Tibial nerve (tissue), 4 donors: ENCODE measurements at regions not wholly inside any gene's neighbourhood (a gene's known extent, or its start where the extent isn't known, plus 50 kb on each side); places are given as distances from the start of the nearest gene placed in this dataset.
"Not testable (repeated sequence)": the region's sequence is repeated elsewhere in the genome, so short reads cannot be mapped to it uniquely, and the experiment has no call there.

Experiments
- DNase-seq, 2 donors: peaks; one replicate each; pipeline ENCODE4 v3.0.0-alpha.2; 2019; ENCODE audit warnings: low spot score in 2 of 2
- H3K27ac ChIP-seq, 4 donors: fragments of 200-600 bp; sonication (generic) in 3 of 4; one replicate each; pipeline ENCODE4 v1.5.1; 2017 to 2019; ENCODE audit warnings: mild to moderate bottlenecking in 1 of 4
- H3K27me3 ChIP-seq, 2 donors: fragments of 200-600 bp; sonication (generic) in 1 of 2; one replicate each; pipeline versions ENCODE4 v1.5.1 to v1.6.0; 2017 to 2019
- H3K36me3 ChIP-seq, 3 donors: fragments of 200-600 bp; sonication (generic); one replicate each; pipeline ENCODE4 v1.5.1; 2018 to 2019
- H3K4me1 ChIP-seq, 4 donors: fragments of 200-600 bp; sonication (generic) in 3 of 4; one replicate each; pipeline ENCODE4 v1.5.1; 2017 to 2019
- H3K4me3 ChIP-seq, 4 donors: fragments of 200-600 bp; sonication (generic) in 3 of 4; one replicate each; pipeline ENCODE4 v1.5.1; 2017 to 2019; ENCODE audit warnings: mild to moderate bottlenecking in 1 of 4, moderate library complexity in 1 of 4
- H3K9me3 ChIP-seq, 4 donors: fragments of 200-600 bp; sonication (generic) in 3 of 4; one replicate each; pipeline ENCODE4 v1.5.1; 2017 to 2019
- WGBS, 2 donors: methylation state at CpG; one replicate each; pipeline ENCODE4 v1.1.5; 2018; 5-methylcytosine and 5-hydroxymethylcytosine counted together

DNA sequence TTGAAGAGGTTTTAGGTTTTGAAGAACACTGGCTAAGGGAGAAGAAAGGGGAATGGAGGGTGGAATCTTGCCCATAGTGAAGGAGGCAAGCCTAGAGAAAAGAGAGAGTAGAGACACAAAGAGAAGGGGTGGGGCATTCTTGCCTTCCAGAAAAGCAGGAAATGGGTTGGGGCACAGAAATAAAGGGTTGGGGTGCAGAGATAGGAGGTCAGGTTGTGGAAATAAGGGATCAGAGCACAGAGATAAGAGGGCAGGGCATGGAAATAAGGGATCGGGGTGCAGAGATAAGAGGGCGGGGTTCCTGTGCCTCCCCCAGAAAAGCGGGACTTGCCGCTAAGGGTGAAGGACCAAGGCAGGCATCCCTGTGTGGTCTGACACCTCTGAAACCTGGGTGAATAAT is 69.9 kb downstream of the ALG1L2 start:
- WGBS, 2 donors, result 95 to 96% methylated on average over 4 of the region's 4 CpGs
- not testable (repeated sequence) for DNase-seq, H3K36me3 ChIP-seq, H3K4me1 ChIP-seq, H3K27ac ChIP-seq, H3K27me3 ChIP-seq, H3K9me3 ChIP-seq, H3K4me3 ChIP-seq

DNA sequence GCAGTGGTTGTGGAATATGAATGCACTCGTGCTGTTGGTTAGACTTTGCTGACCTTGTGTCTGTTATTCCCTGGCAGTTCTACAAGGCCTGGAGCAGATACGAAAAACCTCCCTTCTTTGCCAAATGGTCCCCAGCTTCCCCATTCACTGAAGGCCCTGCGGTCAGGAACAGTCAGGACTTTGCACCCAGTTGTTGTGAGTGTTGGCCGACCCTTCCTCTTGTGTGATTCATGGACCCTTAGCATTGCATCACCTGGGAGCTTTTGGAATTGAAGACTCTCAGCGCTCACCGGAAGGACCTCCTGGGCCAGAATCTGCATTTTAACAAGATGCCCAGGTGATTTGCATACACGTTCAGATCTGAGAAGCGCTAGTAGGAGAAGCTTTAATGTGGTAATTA is 71.6 kb downstream of the ALG1L2 start:
- WGBS, 2 donors, result 69 to 77% methylated on average over 8 of the region's 8 CpGs
- H3K4me1 ChIP-seq, H3K27me3 ChIP-seq, H3K36me3 ChIP-seq, H3K27ac ChIP-seq, H3K4me3 ChIP-seq, H3K9me3 ChIP-seq, DNase-seq: not testable (repeated sequence)

DNA sequence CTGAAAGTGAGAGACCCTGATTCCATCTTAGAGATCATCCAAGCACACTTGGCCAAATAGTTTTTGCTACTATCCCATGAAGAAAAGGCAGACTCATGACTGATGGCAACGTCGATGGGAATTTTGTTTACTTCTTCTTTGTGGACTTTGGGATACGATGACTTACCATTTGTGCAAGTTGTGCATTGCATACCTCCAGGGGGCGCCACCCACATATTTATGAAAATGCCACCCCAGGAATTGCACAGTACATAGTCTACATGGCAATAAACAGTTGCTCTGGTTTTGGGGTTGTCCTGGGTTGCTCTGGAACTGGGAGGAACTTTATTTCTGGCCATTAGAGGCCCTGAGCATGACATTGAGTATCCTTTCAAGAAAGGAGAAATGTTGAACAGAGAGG is 73.8 kb downstream of the ALG1L2 start:
- 0% methylated on average over 1 of the region's 4 CpGs; no CpG with 5 or more reads in 1 of the 2 donors for WGBS, 2 donors
- H3K27me3 ChIP-seq, H3K4me3 ChIP-seq, DNase-seq, H3K27ac ChIP-seq, H3K36me3 ChIP-seq, H3K9me3 ChIP-seq, H3K4me1 ChIP-seq: not testable (repeated sequence)

DNA sequence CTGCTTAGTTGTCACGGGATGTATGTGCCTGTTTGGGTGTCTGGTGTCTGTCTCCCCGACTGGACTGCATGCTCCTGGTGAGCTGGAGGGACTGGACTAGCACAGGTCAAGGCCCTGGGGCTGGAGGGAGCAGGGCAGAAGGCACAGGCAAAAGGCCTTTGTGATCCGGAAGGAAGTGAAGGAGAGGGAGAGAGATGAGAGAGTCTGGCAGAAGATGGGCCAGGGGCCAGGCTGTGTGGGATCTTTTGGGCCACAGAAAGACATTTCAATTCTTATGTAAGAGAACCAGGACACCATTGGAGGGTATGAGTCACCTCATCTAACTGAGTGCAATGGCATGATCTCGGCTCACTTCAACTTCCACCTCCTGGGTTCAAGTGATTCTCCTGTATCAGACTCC is 85.2 kb downstream of the ALG1L2 start:
- not testable (repeated sequence) for H3K4me3 ChIP-seq, H3K9me3 ChIP-seq, H3K27ac ChIP-seq, H3K4me1 ChIP-seq, H3K36me3 ChIP-seq, H3K27me3 ChIP-seq, DNase-seq
- 60 to 62% methylated on average over 3 of the region's 4 CpGs for WGBS, 2 donors

DNA sequence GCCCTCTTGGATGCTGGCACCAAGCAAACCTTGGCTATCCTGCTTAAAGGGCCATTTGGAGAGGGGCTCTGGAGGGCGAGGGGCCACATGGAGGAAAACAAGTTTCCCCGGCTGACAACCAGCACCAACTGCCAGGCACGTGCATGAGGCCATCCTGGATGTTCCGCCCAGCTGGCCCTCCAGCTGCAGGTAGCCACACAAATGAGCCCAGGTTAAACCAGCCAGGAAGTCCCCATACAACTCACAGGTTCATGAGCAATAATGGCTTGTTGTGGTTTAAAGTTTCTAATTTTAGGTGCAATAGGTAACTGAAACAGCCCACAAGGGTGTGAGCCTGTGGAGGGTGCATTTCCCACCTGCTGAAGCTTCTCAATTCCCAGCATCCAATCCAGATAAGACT is 93.6 kb downstream of the ALG1L2 start:
- H3K4me1 ChIP-seq, H3K4me3 ChIP-seq, DNase-seq, H3K27ac ChIP-seq, H3K9me3 ChIP-seq, H3K36me3 ChIP-seq, H3K27me3 ChIP-seq: not testable (repeated sequence)
- 74 to 88% methylated on average over 4 of the region's 4 CpGs for WGBS, 2 donors

DNA sequence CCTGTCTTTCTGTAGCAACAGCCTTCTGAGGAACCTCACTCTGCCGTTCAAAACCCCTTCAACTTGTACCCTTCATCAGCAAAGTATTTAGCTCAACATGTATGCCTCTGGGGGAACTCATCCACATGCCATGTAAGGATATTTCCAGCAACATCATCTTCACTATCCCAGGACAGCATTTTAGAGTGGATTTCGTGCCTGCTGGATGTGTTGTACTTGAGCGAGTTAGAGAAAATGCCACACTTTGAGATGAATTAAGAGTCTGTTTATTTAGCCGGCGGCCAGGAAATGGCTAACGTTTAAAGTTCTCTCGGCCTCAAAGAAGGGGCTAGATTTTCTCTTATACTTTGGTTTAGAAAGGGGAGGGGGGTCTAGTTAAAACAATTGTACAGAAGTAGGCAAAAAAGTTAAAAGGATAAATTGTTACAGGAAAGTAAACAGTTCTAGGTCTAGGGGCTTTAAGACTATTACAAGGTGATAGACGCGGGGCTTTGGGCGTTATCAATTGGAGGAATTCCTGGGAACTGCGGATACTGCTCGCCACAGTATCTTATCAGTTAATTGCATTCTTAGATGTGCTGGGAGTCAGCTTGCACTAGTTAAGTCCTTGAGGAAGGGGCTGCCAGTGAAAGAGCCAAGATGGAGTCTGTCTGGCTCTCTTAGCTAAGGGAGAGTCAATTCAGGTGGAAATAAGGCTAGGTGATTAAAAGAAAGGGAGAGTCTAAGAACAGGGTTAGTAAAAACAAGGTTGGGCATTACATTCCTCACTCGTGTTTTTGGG is 95.0 kb downstream of the ALG1L2 start:
- WGBS, 2 donors, result 70 to 75% methylated on average over 13 of the region's 13 CpGs

DNA sequence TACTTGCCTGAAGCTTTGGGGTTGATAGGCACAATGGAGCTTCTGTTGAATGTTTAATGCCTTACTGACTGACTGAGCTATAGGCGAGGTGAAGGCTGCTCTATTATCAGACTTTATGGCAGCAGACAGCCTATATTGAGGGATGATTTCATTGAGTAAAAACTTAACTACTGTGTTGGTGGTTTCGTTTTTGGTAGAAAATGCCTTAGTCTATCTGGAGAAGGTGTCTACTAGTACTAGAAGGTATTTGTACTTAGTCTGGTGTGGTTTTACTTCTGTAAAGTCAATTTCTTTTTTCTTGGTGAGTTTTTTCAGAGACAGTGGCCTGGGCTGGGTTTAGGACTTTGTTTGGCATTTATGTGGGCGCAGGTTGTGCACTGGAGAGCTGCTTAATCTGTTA is 97.2 kb downstream of the ALG1L2 start:
- not testable (repeated sequence) for H3K36me3 ChIP-seq, H3K4me1 ChIP-seq, H3K27ac ChIP-seq, H3K9me3 ChIP-seq, H3K4me3 ChIP-seq, DNase-seq, H3K27me3 ChIP-seq
- 29 to 30% methylated on average over 3 of the region's 3 CpGs for WGBS, 2 donors

More for the DNA sequence above, 95.0 kb downstream of the ALG1L2 start:
- DNase-seq, H3K4me1 ChIP-seq, H3K36me3 ChIP-seq, H3K27me3 ChIP-seq, H3K27ac ChIP-seq, H3K4me3 ChIP-seq, H3K9me3 ChIP-seq: not testable (repeated sequence)

DNA sequence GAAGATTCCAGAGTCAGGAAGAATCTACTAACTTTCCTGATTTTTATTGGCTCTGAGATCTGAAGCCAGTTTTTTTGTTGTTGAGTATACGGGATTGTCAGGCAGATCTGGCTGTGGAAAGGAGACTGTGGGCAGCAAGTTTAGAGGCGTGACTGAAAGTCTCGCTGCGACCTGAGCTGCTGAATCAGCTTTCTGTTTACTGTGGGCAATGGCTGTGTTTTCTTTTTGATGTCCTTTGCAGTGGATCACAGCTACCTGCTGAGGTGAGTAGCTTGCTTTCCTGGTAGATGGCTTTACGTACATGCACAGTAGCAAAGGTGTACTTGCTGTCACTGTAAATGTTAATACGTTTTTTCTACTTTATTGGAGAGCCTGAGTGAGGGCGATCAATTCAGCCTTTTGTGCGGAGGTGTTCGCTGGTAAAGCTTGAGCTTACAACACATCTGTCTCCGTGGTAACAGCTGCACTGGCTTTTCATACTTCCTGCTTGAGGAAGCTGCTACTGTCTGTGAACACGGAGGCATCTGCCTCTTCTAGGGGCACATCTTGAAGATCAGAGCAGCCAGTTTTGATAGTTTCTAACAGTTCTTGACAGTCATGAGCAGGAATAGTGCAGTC is 97.8 kb downstream of the ALG1L2 start:
- 2 to 4% methylated on average over 11 of the region's 11 CpGs for WGBS, 2 donors
- not testable (repeated sequence) for H3K27ac ChIP-seq
- DNase-seq, result peak; percentile 12 to 13

DNA sequence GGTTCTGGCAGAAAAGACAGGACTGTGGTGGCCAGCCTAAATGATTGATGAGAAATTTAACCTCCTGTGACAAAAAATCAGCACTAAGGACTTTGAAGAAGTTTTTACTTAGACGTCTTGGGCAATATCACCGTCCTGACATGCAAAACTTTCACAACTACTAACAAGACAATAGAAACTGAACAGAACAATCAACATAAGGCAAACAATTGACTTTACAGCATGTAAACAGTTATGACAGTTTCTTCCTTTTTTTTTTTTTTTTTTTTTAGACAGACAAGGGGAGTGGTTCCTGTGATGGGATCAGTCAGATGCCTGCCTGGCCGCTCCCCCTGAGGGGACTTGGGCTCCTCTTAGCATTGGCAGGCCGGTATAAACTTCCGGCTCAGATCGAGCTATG is 100.8 kb downstream of the ALG1L2 start:
- H3K27me3 ChIP-seq, H3K27ac ChIP-seq, H3K9me3 ChIP-seq, H3K4me1 ChIP-seq, DNase-seq, H3K36me3 ChIP-seq, H3K4me3 ChIP-seq: not testable (repeated sequence)
- WGBS, 2 donors, result 68 to 78% methylated on average over 6 of the region's 6 CpGs

More for the DNA sequence above, 97.8 kb downstream of the ALG1L2 start:
- H3K27me3 ChIP-seq, H3K9me3 ChIP-seq, H3K36me3 ChIP-seq, H3K4me1 ChIP-seq: not testable (repeated sequence)
- peak overlapping the region in 3 of 4 donors; percentile 19 to 33 (median 21) for H3K4me3 ChIP-seq

DNA sequence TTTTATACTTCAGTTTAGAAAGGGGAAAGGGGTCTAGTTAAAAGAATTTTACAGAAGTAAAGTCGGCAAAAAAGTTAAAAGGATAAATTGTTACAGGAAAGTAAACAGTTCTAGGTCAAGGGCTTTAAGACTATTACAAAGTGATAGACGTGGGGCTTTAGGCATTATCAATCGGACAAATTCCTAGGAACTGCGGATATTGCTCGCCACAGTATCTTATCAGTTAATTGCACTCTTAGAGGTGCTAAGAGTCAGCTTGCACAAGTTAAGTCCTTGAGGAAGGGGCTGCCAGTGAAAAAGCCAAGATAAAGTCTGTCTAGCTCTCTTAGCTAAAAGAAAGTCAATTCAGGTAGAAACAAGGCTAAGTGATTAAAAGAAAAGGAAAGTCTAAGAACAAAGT is 102.1 kb downstream of the ALG1L2 start:
- 65 to 66% methylated on average over 5 of the region's 5 CpGs for WGBS, 2 donors
- not testable (repeated sequence) for H3K4me1 ChIP-seq, H3K9me3 ChIP-seq, H3K27me3 ChIP-seq, H3K4me3 ChIP-seq, DNase-seq, H3K27ac ChIP-seq, H3K36me3 ChIP-seq

DNA sequence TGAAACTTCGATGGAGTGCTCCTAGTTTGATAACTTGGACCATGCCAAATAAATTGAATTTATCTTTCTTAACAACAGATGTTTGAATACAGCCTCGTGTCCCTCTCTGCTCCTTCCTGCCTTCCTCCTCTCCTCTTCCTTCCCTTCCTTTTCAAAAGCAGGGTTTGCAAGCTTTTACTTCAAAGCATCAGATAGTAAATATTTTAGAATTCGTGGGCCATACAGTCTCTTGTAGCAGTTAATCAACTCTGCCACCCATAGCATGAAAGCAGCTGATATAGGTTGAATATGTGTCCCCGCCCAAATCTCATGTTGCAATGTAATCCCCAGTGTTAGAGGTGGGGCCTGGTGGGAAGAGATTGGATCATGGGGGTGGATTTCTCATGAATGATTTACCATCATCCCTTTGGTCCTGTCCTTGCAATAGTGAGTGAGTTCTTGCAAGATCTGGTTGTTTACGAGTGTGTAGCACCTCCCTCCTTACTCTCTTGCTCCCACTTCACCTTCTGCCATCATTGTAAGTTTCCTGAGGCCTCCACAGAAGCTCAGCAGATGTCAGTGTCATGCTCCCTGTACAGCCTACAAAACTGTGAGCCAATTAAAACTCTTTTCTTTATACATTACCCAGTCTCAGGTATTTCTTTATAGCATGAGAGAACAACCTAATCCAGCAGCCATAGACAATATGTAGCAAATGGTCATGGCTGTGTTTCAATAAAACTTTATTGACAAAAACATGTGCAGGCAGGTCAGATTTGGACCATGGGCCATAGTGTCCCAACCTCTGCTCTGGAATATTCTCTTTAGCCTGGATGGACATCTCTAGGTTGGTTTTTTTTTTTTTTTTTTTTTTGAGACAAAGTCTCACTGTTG is 102.8 kb downstream of the ALG1L2 start:
- not testable (repeated sequence) for H3K4me3 ChIP-seq, H3K27ac ChIP-seq, H3K9me3 ChIP-seq, H3K36me3 ChIP-seq, DNase-seq, H3K4me1 ChIP-seq, H3K27me3 ChIP-seq
- 68 to 75% methylated on average over 5 of the region's 5 CpGs for WGBS, 2 donors

DNA sequence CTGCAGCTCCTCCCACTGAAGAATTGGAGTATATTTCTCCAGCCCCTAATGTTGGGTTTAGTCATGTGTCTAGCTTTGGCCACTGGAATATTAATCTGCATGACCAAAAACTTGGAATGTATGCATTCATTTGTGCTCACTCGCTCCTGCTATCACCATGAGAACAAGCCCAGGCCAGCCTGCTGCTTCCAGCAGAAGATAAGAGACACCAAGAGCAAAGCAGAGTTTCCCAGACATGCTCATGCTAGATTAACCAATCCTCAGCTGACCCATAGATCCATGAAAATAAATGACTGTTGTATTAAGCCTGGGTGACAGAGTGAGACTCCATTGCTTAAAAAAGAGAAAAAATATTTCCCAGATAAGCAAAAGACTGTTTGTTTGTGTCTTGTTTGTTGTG is 119.6 kb downstream of the ALG1L2 start:
- H3K4me1 ChIP-seq, H3K36me3 ChIP-seq, H3K27me3 ChIP-seq, H3K4me3 ChIP-seq, H3K27ac ChIP-seq, DNase-seq: not testable (repeated sequence)
- 55 to 81% methylated on average over 1 of the region's 1 CpG for WGBS, 2 donors
- peaks cover 0 to 14% (median 2%) of the 10 kb centered on the region in 4 donors for H3K9me3 ChIP-seq

DNA sequence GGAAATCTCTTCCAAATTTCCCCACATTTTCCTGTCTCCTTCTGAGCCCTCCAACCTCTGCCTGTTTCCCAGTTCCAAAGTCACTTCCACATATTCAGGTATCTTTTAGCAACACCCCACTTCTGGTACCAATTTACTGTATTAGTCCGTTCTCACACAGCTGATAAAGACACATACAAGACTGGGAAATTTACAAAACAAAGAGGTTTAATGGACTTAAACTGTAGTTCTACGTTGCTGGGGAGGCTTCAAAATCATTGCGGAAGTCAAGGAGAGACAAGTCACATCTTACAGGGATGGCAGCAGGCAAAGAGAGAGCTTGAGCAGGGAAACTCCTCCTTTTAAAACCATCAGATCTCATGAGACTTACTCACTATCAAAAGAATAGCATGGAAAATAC is 122.0 kb downstream of the ALG1L2 start:
- H3K9me3 ChIP-seq, result peaks cover 0 to 14% (median 2%) of the 10 kb centered on the region in 4 donors
- H3K27me3 ChIP-seq, H3K4me3 ChIP-seq, H3K4me1 ChIP-seq, H3K27ac ChIP-seq, DNase-seq, H3K36me3 ChIP-seq: not testable (repeated sequence)
- 95 to 96% methylated on average over 3 of the region's 3 CpGs for WGBS, 2 donors
